ENCODE measurements at regions not wholly inside any gene's neighbourhood (a gene's known extent, or its start where the extent isn't known, plus 50 kb on each side); places are given as distances from the start of the nearest gene placed in this dataset.

DNA sequence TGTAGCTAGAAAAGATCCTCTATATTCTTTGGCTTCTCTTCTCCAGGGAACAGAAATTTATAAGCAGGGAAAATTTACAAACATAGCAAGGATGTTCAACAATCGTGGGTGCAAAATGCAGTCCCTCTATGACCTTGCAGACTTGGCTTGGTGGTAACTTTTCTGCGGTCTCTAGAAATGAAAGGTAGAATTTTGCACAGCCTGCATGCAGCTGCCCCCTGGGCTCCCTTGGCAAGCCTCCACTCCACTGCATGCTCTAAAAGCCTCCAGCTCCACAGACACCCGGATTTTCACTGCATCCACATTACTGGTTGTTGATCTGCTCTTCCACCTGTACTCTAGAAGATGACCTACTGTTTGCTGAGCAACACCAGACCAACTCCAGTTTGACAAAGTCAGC, 236.5 kb upstream of the EYS start:
- TF ChIP-seq, protein P1, sequence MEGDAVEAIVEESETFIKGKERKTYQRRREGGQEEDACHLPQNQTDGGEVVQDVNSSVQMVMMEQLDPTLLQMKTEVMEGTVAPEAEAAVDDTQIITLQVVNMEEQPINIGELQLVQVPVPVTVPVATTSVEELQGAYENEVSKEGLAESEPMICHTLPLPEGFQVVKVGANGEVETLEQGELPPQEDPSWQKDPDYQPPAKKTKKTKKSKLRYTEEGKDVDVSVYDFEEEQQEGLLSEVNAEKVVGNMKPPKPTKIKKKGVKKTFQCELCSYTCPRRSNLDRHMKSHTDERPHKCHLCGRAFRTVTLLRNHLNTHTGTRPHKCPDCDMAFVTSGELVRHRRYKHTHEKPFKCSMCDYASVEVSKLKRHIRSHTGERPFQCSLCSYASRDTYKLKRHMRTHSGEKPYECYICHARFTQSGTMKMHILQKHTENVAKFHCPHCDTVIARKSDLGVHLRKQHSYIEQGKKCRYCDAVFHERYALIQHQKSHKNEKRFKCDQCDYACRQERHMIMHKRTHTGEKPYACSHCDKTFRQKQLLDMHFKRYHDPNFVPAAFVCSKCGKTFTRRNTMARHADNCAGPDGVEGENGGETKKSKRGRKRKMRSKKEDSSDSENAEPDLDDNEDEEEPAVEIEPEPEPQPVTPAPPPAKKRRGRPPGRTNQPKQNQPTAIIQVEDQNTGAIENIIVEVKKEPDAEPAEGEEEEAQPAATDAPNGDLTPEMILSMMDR (IDR thresholded peaks at IDR 0.05) = no peak
- no peak for TF ChIP-seq POLR2A (IDR thresholded peaks at IDR 0.05)

Measured in prostate gland (tissue), 2 donors.